ENCODE measurements at regions not wholly inside any gene's neighbourhood (a gene's known extent, or its start where the extent isn't known, plus 50 kb on each side); places are given as distances from the start of the nearest gene placed in this dataset.

- Histone ChIP-seq H3K79me2 (ENCODE audit: insufficient read depth, low read length) (no peaks in the 10 kb centered on the region), H4K20me1 (ENCODE audit: insufficient read depth, low read length) (no peaks in the 10 kb centered on the region), H3K4me1 (ENCODE audit: insufficient read depth, low read length) (peaks cover 32% of the 10 kb centered on the region), H3K4me3 (ENCODE audit: insufficient read depth, low read length) (no peak overlapping the region), H3K27me3 (ENCODE audit: insufficient read depth, low read length) (no peaks in the 10 kb centered on the region), H3K27ac (ENCODE audit: low read depth, low read length) (no peak overlapping the region), H3K4me2 (ENCODE audit: insufficient read depth, low read length) (no peak overlapping the region), H3K9me3 (ENCODE audit: low read depth, low read length) (no peaks in the 10 kb centered on the region), H3K36me3 (ENCODE audit: insufficient read depth, low read length) (no peaks in the 10 kb centered on the region), H2AFZ (ENCODE audit: low read length) (peak overlapping the region; percentile 44)
- TF ChIP-seq CTCF (IDR thresholded peaks at IDR 0.05; ENCODE audit: extremely low read depth, low read depth, low read length), result no peak
- no peak for DNase-seq (ENCODE audit: insufficient read length, low spot score, missing footprints)
Measured at GRCh38 chr2:203648273-203648672, 58.2 kb upstream of the CD28 start.

GRCh38 chr2:203649176-203649814 lies 57.1 kb upstream of the CD28 start:
- H3K4me2 ChIP-seq (ENCODE audit: insufficient read depth, low read length), result peak overlapping the region; percentile 71
- peak overlapping the region; percentile 32 for H2AFZ ChIP-seq (ENCODE audit: low read length)
- TF ChIP-seq CTCF (IDR thresholded peaks at IDR 0.05; ENCODE audit: extremely low read depth, low read depth, low read length), result no peak
- peak overlapping the region; percentile 88 for H3K27ac ChIP-seq (ENCODE audit: low read depth, low read length)
- no peaks in the 10 kb centered on the region for H3K9me3 ChIP-seq (ENCODE audit: low read depth, low read length)
- peak overlapping the region; percentile 7 for H3K4me3 ChIP-seq (ENCODE audit: insufficient read depth, low read length)
- no peaks in the 10 kb centered on the region for H3K79me2 ChIP-seq (ENCODE audit: insufficient read depth, low read length)
- H3K4me1 ChIP-seq (ENCODE audit: insufficient read depth, low read length), result peaks cover 32% of the 10 kb centered on the region
- DNase-seq (ENCODE audit: insufficient read length, low spot score, missing footprints), result no peak
- no peaks in the 10 kb centered on the region for H3K27me3 ChIP-seq (ENCODE audit: insufficient read depth, low read length)
- no peaks in the 10 kb centered on the region for H4K20me1 ChIP-seq (ENCODE audit: insufficient read depth, low read length)
- no peaks in the 10 kb centered on the region for H3K36me3 ChIP-seq (ENCODE audit: insufficient read depth, low read length)

GRCh38 chr2:203650860-203651613 lies 55.4 kb upstream of the CD28 start:
- Histone ChIP-seq H3K4me2 (ENCODE audit: insufficient read depth, low read length) (peak overlapping the region; percentile 2), H3K79me2 (ENCODE audit: insufficient read depth, low read length) (no peaks in the 10 kb centered on the region), H3K27ac (ENCODE audit: low read depth, low read length) (peak overlapping the region; percentile 88), H2AFZ (ENCODE audit: low read length) (peak overlapping the region; percentile 35), H3K36me3 (ENCODE audit: insufficient read depth, low read length) (no peaks in the 10 kb centered on the region), H3K27me3 (ENCODE audit: insufficient read depth, low read length) (no peaks in the 10 kb centered on the region), H3K4me1 (ENCODE audit: insufficient read depth, low read length) (peaks cover 32% of the 10 kb centered on the region), H3K4me3 (ENCODE audit: insufficient read depth, low read length) (no peak overlapping the region), H4K20me1 (ENCODE audit: insufficient read depth, low read length) (no peaks in the 10 kb centered on the region), H3K9me3 (ENCODE audit: low read depth, low read length) (no peaks in the 10 kb centered on the region)
- peak; percentile 54 for TF ChIP-seq CTCF (IDR thresholded peaks at IDR 0.05; ENCODE audit: extremely low read depth, low read depth, low read length)
- peak; percentile 71 for DNase-seq (ENCODE audit: insufficient read length, low spot score, missing footprints)

GRCh38 chr2:203651621-203652020 lies 54.8 kb upstream of the CD28 start:
- H3K36me3 ChIP-seq (ENCODE audit: insufficient read depth, low read length), result no peaks in the 10 kb centered on the region
- H3K79me2 ChIP-seq (ENCODE audit: insufficient read depth, low read length), result no peaks in the 10 kb centered on the region
- no peak for DNase-seq (ENCODE audit: insufficient read length, low spot score, missing footprints)
- peaks cover 32% of the 10 kb centered on the region for H3K4me1 ChIP-seq (ENCODE audit: insufficient read depth, low read length)
- peak overlapping the region; percentile 88 for H3K27ac ChIP-seq (ENCODE audit: low read depth, low read length)
- no peaks in the 10 kb centered on the region for H3K9me3 ChIP-seq (ENCODE audit: low read depth, low read length)
- no peaks in the 10 kb centered on the region for H4K20me1 ChIP-seq (ENCODE audit: insufficient read depth, low read length)
- TF ChIP-seq CTCF (IDR thresholded peaks at IDR 0.05; ENCODE audit: extremely low read depth, low read depth, low read length), result no peak
- no peaks in the 10 kb centered on the region for H3K27me3 ChIP-seq (ENCODE audit: insufficient read depth, low read length)
- H3K4me3 ChIP-seq (ENCODE audit: insufficient read depth, low read length), result no peak overlapping the region
- H2AFZ ChIP-seq (ENCODE audit: low read length), result peak overlapping the region; percentile 8
- no peak overlapping the region for H3K4me2 ChIP-seq (ENCODE audit: insufficient read depth, low read length)

All from osteoblast (primary cell).